HG03457 (cell line): ENCODE measurements at regions not wholly inside any gene's neighbourhood (a gene's known extent, or its start where the extent isn't known, plus 50 kb on each side); places are given as distances from the start of the nearest gene placed in this dataset.

Source experiments
- ATAC-seq: cut with Tn5 transposase; IDR thresholded peaks from one replicate; pipeline ENCODE4 v1.9.1; 2021; ENCODE audit warnings: moderate number of reproducible peaks; ENCODE audit not compliant: unreplicated experiment

DNA sequence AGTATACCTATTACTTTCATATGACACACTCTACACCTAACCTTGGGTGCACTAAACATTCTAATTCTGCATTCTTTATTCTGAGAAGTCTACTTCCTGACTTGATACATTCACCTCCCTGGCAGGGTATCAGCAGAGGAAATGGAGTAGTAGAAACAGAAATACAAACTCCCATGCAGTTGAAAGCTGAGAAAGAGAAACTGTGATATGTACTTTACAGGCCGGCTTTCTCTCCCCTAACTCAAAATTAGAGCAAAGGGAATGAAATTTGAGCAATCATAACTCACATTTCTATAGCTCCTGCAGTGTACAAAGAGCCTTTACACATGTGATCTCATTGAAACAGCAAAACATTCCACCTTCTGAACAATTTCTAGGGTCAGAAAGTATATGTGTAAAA, 135.5 kb upstream of the COL8A1 start:
- no peak for ATAC-seq

GRCh38 chr3:99500485-99500884, 137.9 kb upstream of the COL8A1 start:
- no peak for ATAC-seq

DNA sequence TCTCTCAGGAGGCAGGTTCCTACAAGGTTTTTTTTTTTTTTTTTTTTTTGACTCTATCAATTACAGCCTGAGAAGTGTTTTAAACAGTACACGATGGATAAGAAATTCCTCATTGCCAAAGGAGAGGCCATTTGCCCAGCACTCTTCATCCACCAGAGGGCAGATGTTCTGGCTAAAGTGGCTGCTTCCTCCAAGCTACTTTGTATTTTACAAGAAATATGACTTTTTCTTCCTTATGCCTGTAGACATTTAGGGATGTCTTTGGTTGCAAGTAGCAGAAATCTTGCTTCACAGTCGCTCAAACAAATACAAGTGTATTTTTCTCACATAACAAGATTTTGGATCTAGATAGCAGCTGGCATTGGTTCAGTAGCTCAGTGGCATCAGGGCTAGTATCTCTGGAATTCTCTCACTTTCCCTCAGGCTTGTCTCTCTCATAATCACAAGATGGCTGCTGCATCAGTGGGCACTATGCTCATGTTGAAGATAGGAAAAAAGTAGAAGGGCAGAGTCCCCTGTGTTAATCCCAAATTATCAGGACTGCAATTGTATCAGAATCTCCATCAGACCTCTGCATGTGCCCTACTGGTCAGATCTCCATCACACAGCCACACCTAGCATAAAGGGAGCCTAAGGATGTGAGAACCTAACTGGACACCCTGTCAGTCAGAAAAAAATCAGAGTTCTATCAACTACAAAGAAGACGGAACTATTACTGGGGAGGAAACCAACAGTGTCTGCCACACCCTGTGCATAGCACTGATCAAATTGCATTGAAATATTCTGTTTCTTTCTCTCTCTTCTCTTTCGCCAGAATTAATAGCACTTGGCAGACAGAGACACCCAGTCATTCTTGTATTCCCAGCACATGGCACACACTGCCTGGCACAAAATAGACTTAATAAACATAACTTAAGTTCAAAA, 138.9 kb upstream of the COL8A1 start:
- no peak for ATAC-seq

DNA sequence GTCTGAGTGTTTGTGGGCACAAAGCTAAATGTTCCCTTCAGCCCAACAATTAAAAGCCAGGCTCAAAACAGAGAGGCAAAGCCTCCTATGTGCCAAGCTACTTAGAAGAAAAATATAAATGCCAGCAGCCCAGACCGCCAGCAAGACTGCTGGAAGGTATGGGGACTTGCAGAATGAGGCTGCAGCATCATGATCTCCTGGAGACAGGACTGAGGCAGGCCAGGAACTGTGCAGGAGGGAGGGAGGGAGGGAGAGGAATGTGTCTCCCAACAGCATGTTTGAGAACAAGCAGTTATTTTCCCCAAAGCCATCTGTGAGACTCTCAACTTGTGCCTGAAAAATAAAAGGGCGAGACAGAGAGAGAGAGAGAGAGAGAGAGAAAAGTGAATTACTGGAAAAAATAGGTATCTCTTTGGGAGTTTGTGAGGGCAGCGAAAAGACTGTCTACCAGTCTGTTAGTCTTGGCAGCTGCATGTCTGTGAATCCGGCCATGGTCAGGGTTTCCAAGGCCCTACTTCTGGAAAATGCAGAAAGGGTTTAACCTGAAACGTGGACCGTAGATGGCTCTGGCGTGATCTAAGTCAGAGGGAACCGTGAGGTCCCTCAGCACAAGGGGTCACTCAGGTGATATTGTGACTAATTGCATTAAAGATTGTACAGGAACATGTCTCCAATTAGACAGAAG, 139.7 kb upstream of the COL8A1 start:
- no peak for ATAC-seq

GRCh38 chr3:99487894-99488293, 150.5 kb upstream of the COL8A1 start:
- ATAC-seq: no peak

- no peak for ATAC-seq
Measured at GRCh38 chr3:99485286-99485685, 153.1 kb upstream of the COL8A1 start.

GRCh38 chr3:99484871-99485270, 153.5 kb upstream of the COL8A1 start:
- no peak for ATAC-seq

DNA sequence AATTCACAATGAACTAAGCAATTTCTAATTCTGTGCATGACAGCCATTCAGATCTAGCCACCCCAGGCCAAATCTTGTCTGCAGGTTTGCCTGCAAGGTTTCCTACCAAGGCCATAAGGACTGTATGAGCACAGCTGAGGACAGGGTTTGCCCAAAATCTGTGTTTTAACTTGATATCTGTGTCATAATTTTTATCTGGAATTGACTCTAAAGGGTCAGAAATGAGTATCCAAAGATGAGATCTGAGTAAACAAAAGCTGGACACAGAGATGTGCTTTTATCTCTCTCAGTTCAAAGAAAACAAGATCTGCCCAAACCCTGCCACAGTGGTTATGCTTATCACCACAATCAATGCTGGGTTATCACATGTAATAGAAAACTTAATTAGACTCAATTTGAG, 154.6 kb upstream of the COL8A1 start:
- ATAC-seq: no peak

DNA sequence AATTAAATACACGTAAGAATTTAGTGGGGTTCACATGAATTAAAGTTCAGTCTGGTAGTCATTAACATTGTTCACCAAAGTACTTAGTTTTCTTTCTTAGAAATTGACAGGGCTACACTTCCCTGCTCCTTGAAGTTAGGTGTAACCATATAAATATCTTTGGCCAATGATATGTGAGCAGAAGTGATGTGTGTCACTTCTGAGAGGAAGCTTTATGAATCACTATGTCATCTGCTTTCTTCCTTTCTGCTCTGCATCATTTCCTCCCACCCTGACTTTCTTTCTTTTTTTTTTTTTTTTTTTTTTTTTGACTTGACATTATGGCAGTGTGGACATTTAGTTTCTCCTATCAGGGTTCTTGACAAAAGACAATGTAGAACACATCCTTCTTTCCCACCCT, 156.2 kb upstream of the COL8A1 start:
- no peak for ATAC-seq

- no peak for ATAC-seq
Measured at GRCh38 chr3:99481561-99481960, 156.8 kb upstream of the COL8A1 start.

GRCh38 chr3:99479768-99480167, 158.6 kb upstream of the COL8A1 start:
- ATAC-seq: no peak

DNA sequence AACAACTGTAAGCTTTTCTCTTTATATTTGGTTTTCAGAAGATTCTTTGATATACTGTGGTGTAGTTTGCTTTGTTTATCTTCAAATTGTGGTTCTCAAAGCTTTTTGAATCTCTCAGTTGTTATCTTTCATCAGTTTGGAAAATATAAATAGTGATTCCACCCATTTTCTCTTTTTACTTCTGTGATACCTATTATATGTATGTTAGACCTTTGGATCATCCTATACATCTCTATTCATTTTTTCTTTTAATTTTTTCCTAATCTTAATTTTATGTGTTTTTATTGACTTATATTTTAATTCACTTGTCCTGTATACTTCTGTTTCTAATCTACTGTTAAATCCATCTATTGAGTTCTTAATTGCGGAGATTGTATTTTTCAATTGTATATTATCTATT, 160.7 kb upstream of the COL8A1 start:
- ATAC-seq: no peak

DNA sequence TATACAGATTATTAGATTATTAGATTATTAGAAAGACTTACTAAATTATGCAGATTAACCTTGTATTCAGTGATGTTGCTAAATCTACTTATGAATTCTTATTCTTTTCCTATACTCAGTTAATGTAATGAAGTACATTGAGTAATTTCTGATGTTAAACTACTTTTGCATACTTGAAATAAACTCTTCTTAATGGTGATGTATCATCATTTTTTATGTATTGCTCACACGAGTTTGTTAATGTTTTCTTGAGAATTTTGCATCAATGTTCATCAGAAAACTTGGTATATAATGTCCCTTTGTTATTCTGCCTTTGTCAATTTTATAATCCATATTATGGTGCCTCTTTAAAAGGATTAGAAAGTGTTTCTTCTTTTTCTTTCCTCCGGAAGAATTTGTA, 163.2 kb upstream of the COL8A1 start:
- ATAC-seq: no peak

DNA sequence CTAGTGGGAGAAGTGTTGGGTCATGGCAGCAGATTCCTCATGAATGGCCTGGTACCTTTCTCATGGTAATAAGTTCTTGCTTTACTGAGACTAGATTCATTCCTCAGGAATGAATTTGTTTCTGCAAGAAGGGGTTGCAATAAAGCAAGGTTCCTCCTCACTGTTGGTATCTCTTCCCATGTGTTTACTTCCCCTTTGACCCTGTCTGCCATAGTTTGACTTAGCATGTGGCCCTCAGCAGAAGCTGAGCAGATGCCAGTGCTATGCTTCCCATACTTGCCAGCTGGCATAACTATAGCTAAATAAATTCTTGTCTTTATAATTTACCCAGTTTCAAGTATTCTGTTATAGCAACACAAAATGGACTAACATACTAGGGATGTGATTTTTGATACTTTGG, 163.6 kb upstream of the COL8A1 start:
- ATAC-seq: no peak

DNA sequence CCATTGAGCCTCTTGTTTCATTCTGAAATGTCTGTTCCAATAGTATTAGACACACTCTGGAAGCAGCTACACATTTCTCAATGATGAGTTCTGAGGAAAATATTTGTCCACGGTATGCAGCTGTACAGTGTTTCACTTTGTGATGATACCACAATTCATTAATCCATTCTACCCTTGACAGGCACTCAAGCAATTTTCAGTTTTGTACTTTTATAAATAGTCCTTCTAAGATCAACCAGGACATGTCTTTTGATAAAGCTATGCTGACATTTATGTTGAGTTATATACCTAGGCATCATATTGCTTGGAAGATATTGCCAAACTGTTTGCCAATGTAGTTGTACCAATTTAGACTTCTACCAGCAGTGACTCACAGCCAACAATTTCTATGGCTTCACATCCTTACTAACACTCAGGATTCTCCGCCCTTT, 165.1 kb upstream of the COL8A1 start:
- ATAC-seq: no peak

GRCh38 chr3:99472385-99472784, 166.0 kb upstream of the COL8A1 start:
- ATAC-seq: no peak

DNA sequence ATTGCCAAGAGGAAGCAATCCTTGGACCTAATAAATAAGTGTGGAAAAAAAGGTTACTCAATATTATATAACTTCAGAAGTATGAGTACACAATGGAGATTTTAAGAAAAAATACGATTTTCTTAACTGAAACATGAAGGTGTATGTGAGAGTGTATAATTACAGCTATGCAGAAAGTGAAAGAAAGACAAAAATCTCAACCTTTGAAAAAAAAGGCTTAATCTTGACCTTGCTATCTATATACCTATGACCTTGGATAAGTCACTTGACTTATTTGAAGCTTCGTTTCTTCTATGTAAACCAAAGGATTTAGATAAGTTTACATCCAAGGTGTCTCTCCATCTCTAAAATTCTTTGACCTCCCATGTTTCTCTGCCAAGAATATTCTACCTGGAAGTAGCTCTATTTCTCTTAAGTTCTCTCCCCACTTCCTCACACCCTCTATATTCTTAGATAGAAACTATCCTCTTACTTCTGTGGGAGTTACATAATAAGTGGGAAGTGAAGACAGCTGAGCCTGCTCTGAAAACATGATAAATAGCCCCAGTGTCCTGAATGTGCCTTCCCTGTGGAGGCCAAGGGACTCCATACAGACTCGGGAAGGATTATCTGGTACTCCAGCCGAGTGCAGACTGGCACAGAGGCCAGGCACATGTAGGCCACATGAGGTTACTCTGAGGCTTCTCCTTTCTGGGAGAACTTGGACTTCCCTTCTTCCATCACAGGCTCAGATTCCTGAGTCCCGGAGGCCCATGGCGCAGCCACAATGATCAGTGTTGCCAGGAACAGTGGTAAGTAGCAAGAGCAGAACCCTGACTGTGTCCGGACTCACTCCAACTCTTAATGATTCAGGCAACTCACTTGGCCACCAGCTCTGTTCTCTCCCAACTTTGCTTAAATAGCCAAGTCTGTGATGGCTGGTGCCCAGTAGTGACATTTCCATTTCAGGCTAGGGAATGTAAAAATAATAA, 166.8 kb upstream of the COL8A1 start:
- ATAC-seq: no peak

DNA sequence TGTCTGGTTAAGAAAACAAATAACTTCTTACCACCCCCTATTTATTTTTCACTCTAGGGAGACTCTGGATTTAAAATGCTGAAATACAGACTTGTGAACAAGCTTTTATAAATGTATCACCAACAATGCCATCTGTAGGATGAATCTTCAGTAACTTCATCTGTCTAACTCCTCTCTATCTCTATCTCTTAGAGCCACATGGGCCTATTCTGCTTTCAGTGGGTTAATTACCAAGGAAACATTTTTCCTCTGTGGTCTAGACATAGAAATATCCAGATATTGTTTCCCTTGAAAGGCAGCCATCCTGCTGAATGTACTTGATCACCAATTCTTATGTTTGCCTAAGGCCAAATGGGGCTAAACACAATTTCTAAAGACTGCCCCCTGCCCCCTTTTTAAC, 167.6 kb upstream of the COL8A1 start:
- no peak for ATAC-seq

GRCh38 chr3:99468918-99469317, 169.5 kb upstream of the COL8A1 start:
- ATAC-seq: no peak

DNA sequence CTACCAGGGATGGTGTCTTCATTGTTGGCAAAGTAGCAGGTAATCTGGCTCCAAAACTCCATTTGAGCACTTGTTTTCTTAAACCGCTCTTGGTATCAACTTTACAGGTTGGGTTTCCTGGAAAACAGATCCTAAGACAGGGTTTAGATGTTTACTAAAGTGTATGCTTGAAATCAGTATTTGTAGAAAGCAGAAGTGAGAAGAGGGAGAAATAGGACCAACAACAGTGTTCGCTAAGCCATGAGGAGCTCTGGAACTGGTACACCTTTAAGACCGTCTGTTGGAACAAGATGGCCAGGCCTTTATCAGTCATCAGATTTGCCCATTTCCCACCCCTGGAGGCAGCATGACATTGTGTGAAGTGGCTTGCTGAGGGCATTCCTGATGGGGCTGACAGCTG, 171.0 kb upstream of the COL8A1 start:
- no peak for ATAC-seq

DNA sequence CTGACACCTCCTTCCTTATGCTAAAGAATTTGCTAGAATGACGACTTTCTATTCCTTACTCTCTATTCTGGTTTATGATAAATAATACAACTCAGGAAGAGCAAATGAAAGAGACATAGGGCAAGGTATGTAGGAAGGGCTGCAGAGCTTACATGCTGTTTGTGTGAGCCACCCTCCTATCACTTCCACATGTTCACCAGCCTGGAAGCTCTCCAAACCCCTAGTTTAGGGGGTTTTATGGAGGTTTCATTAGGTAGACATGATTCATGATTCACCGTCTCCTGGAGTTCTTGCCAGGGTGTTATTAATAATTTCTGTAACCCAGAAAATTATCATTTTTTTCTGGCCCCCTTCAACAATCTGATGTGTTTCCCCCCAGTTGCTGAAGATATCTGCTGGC, 172.1 kb upstream of the COL8A1 start:
- ATAC-seq: no peak
